Posterior vena cava (tissue), 2 donors: ENCODE measurements at regions not wholly inside any gene's neighbourhood (a gene's known extent, or its start where the extent isn't known, plus 50 kb on each side); places are given as distances from the start of the nearest gene placed in this dataset.
"Not testable (repeated sequence)": the region's sequence is repeated elsewhere in the genome, so short reads cannot be mapped to it uniquely, and the experiment has no call there.

ENCODE experiments used
- DNase-seq: peaks from one replicate; pipeline ENCODE4 v3.0.0-alpha.2; 2020; ENCODE audit warnings: low spot score
- intact Hi-C, 2 donors: fragments of 100-400 bp; cut with DNase I; formaldehyde crosslinking; loops; one replicate each; pipeline versions ENCODE4 v1.14.1 to v1.14.2; 2022 to 2023
- donor health status: DM: yes; HTN: yes; CAD: no.
- donor health status: DM: yes; HTN: yes; CAD: no.

GRCh38 chr10:94116848-94117247 is 123.1 kb downstream of the PLCE1 start:
- intact Hi-C loops: no loop called here
- no peak for DNase-seq

GRCh38 chr10:94122211-94122610 is 128.5 kb downstream of the PLCE1 start:
- intact Hi-C loops: no loop called here

GRCh38 chr10:94123258-94123995 is 129.7 kb downstream of the PLCE1 start:
- no peak for DNase-seq
- intact Hi-C loops: no loop called here

More at GRCh38 chr10:94122211-94122610, 128.5 kb downstream of the PLCE1 start:
- DNase-seq: no peak

- intact Hi-C loops, DNase-seq: not testable (repeated sequence)
These were observed 130.4 kb downstream of the PLCE1 start for GRCh38 chr10:94124147-94124546.

GRCh38 chr10:94125268-94125667 is 131.5 kb downstream of the PLCE1 start:
- intact Hi-C loops, DNase-seq: not testable (repeated sequence)

GRCh38 chr10:94125856-94126255 is 132.1 kb downstream of the PLCE1 start:
- DNase-seq: no peak
- intact Hi-C loops: no loop called here

GRCh38 chr10:94129393-94130130 is 135.8 kb downstream of the PLCE1 start:
- intact Hi-C loops: no loop called here
- no peak for DNase-seq

GRCh38 chr10:94131885-94132284 is 138.2 kb downstream of the PLCE1 start:
- DNase-seq: no peak
- intact Hi-C loops: no loop called here

GRCh38 chr10:94133239-94133638 is 139.5 kb downstream of the PLCE1 start:
- intact Hi-C loops: no loop called here
- DNase-seq: no peak

- intact Hi-C loops: no loop called here
- DNase-seq: no peak
These were observed 144.0 kb downstream of the PLCE1 start for GRCh38 chr10:94137747-94138146.

- intact Hi-C loops: no loop called here
- DNase-seq: no peak
These were observed 144.7 kb downstream of the PLCE1 start for GRCh38 chr10:94138391-94138790.

- intact Hi-C loops: no loop called here
- no peak for DNase-seq
These were observed 149.5 kb downstream of the PLCE1 start for GRCh38 chr10:94143261-94143660.

GRCh38 chr10:94146313-94146712 is 152.6 kb downstream of the PLCE1 start:
- intact Hi-C loops: no loop called here
- no peak for DNase-seq

GRCh38 chr10:94146746-94147145 is 153.0 kb downstream of the PLCE1 start:
- no peak for DNase-seq
- intact Hi-C loops: no loop called here

- intact Hi-C loops: no loop called here
- no peak for DNase-seq
These were observed 156.0 kb downstream of the PLCE1 start for GRCh38 chr10:94149702-94150101.

GRCh38 chr10:94150541-94151184 is 156.9 kb downstream of the PLCE1 start:
- intact Hi-C loops: no loop called here
- no peak for DNase-seq

GRCh38 chr10:94155722-94156271 is 162.1 kb downstream of the PLCE1 start:
- no peak for DNase-seq
- intact Hi-C loops: no loop called here

- intact Hi-C loops: no loop called here
- DNase-seq: no peak
These were observed 162.7 kb downstream of the PLCE1 start for GRCh38 chr10:94156453-94156852.

GRCh38 chr10:94165158-94165611 is 171.5 kb downstream of the PLCE1 start:
- DNase-seq, intact Hi-C loops: not testable (repeated sequence)

- intact Hi-C loops: no loop called here
These were observed 178.6 kb downstream of the PLCE1 start for GRCh38 chr10:94172332-94172731.

More at GRCh38 chr10:94172332-94172731, 178.6 kb downstream of the PLCE1 start:
- no peak for DNase-seq
